ENCODE measurements at regions not wholly inside any gene's neighbourhood (a gene's known extent, or its start where the extent isn't known, plus 50 kb on each side); places are given as distances from the start of the nearest gene placed in this dataset.

DNA sequence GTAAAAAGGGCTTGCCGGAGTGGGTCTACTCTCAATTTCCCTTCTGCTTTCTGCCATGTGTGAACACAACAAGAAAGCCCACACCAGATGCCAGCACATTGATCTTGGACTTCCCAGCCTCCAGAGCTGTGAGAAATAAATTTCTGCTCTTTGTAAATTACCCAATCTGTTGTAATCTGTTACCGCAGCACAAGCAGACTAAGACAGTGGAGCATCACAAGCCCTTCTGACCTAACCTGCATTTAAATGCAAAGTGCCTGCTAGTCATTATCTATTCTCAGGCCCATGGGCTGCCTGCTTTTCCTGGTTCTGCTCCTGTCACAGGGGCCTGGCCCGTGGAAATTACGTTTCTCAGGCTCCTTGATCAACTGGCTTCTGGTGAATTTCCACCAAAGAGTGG, 199.3 kb upstream of the AUTS2 start:
- H3K9ac ChIP-seq (ENCODE audit: low read length): no peak overlapping the region
- H3K79me2 ChIP-seq (ENCODE audit: low read length): no peaks in the 10 kb centered on the region
- H3K36me3 ChIP-seq (replicated peaks; ENCODE audit: insufficient read depth, low read length): no peaks in the 10 kb centered on the region
- no peaks in the 10 kb centered on the region for H3K27me3 ChIP-seq (replicated peaks; ENCODE audit: insufficient read depth, low read length)
- H3K9me3 ChIP-seq (replicated peaks; ENCODE audit: insufficient read depth, low read length): no peaks in the 10 kb centered on the region
- no peak overlapping the region for H3K27ac ChIP-seq (ENCODE audit: low read length)
- no peaks in the 10 kb centered on the region for H3F3A ChIP-seq (ENCODE audit: insufficient read depth, low read length)
- no peaks in the 10 kb centered on the region for H4K20me1 ChIP-seq (ENCODE audit: insufficient read depth, low read length)
- H3K9me2 ChIP-seq (replicated peaks; ENCODE audit: insufficient read depth, low read length): no peaks in the 10 kb centered on the region
- H2AFZ ChIP-seq (ENCODE audit: low read length): no peak overlapping the region
- H3K4me1 ChIP-seq (ENCODE audit: low read length): no peaks in the 10 kb centered on the region
- TF ChIP-seq CTCF (IDR thresholded peaks at IDR 0.05; ENCODE audit: low read length) (no peak), EZH2phosphoT487 (IDR thresholded peaks at IDR 0.05; ENCODE audit: low read length) (no peak), EZH2 (optimal IDR thresholded peaks at IDR 0.05; ENCODE audit: low read depth, low read length) (no peak)
- no peak for DNase-seq
- no peak overlapping the region for H3K4me3 ChIP-seq (ENCODE audit: low read length)
- H3K4me2 ChIP-seq (ENCODE audit: low read depth, low read length): no peak overlapping the region

GRCh38 chr7:69399401-69399800, 198.9 kb upstream of the AUTS2 start:
- Histone ChIP-seq H2AFZ (ENCODE audit: low read length) (no peak overlapping the region), H3K36me3 (replicated peaks; ENCODE audit: insufficient read depth, low read length) (no peaks in the 10 kb centered on the region), H4K20me1 (ENCODE audit: insufficient read depth, low read length) (no peaks in the 10 kb centered on the region), H3K4me3 (ENCODE audit: low read length) (no peak overlapping the region), H3K4me1 (ENCODE audit: low read length) (no peaks in the 10 kb centered on the region), H3K79me2 (ENCODE audit: low read length) (no peaks in the 10 kb centered on the region), H3K4me2 (ENCODE audit: low read depth, low read length) (no peak overlapping the region), H3F3A (ENCODE audit: insufficient read depth, low read length) (no peaks in the 10 kb centered on the region), H3K9me2 (replicated peaks; ENCODE audit: insufficient read depth, low read length) (no peaks in the 10 kb centered on the region), H3K9me3 (replicated peaks; ENCODE audit: insufficient read depth, low read length) (no peaks in the 10 kb centered on the region), H3K27me3 (replicated peaks; ENCODE audit: insufficient read depth, low read length) (no peaks in the 10 kb centered on the region), H3K27ac (ENCODE audit: low read length) (no peak overlapping the region), H3K9ac (ENCODE audit: low read length) (no peak overlapping the region)
- no peak for DNase-seq
- TF ChIP-seq EZH2phosphoT487 (IDR thresholded peaks at IDR 0.05; ENCODE audit: low read length) (no peak), CTCF (IDR thresholded peaks at IDR 0.05; ENCODE audit: low read length) (no peak), EZH2 (optimal IDR thresholded peaks at IDR 0.05; ENCODE audit: low read depth, low read length) (no peak)

GRCh38 chr7:69402696-69403095, 195.6 kb upstream of the AUTS2 start:
- Histone ChIP-seq H3K79me2 (ENCODE audit: low read length) (no peaks in the 10 kb centered on the region), H3K4me1 (ENCODE audit: low read length) (no peaks in the 10 kb centered on the region), H3F3A (ENCODE audit: insufficient read depth, low read length) (no peaks in the 10 kb centered on the region), H3K27ac (ENCODE audit: low read length) (no peak overlapping the region), H3K4me3 (ENCODE audit: low read length) (no peak overlapping the region), H4K20me1 (ENCODE audit: insufficient read depth, low read length) (no peaks in the 10 kb centered on the region), H3K4me2 (ENCODE audit: low read depth, low read length) (no peak overlapping the region), H3K9ac (ENCODE audit: low read length) (no peak overlapping the region), H2AFZ (ENCODE audit: low read length) (no peak overlapping the region), H3K36me3 (replicated peaks; ENCODE audit: insufficient read depth, low read length) (no peaks in the 10 kb centered on the region), H3K9me2 (replicated peaks; ENCODE audit: insufficient read depth, low read length) (no peaks in the 10 kb centered on the region), H3K9me3 (replicated peaks; ENCODE audit: insufficient read depth, low read length) (no peaks in the 10 kb centered on the region), H3K27me3 (replicated peaks; ENCODE audit: insufficient read depth, low read length) (no peaks in the 10 kb centered on the region)
- no peak for DNase-seq
- TF ChIP-seq CTCF (IDR thresholded peaks at IDR 0.05; ENCODE audit: low read length) (no peak), EZH2 (optimal IDR thresholded peaks at IDR 0.05; ENCODE audit: low read depth, low read length) (no peak), EZH2phosphoT487 (IDR thresholded peaks at IDR 0.05; ENCODE audit: low read length) (no peak)
